BJ (cell line): ENCODE measurements at regions not wholly inside any gene's neighbourhood (a gene's known extent, or its start where the extent isn't known, plus 50 kb on each side); places are given as distances from the start of the nearest gene placed in this dataset.

Experiments used
- CTCF ChIA-PET: fragments of 350-600 bp; formaldehyde crosslinking; extraction: SDS; loops from one replicate; lab custom pipeline; 2021; ENCODE audit warnings: antibody characterized with exemption, inconsistent platforms; lab: Yijun Ruan, JAX
- POLR2A ChIA-PET: fragments of 300-600 bp; sonication (Branson Sonifier 250); formaldehyde crosslinking; extraction: SDS; loops from one replicate; lab custom pipeline; 2021; ENCODE audit warnings: antibody characterized with exemption; lab: Charles Lee
- DNase-seq: peaks from one replicate; pipeline ENCODE4 v3.0.0-alpha.2; 2011; ENCODE audit warnings: low read depth
- H3K27me3 ChIP-seq: 2 replicates; pipeline ENCODE4 v1.6.0; 2011; ENCODE audit warnings: low read length; ENCODE audit not compliant: control insufficient read depth, insufficient read depth
- H3K36me3 ChIP-seq: 2 replicates; pipeline ENCODE4 v1.5.1; 2011; ENCODE audit warnings: low read length; ENCODE audit not compliant: control insufficient read depth, insufficient read depth
- H3K4me3 ChIP-seq: 2 replicates; pipeline ENCODE4 v1.5.1; 2011; ENCODE audit warnings: low read depth, mild to moderate bottlenecking, control low read depth, low read length
- CTCF ChIP-seq: IDR thresholded peaks from 2 replicates; pipeline ENCODE4 v1.5.1; 2011; ENCODE audit warnings: low read depth, mild to moderate bottlenecking, control low read depth, inconsistent platforms, low read length, moderate library complexity; ENCODE audit not compliant: insufficient read depth

- no peaks in the 10 kb centered on the region for H3K36me3 ChIP-seq
- H3K27me3 ChIP-seq = no peaks in the 10 kb centered on the region
- POLR2A ChIA-PET = no interaction called here
- no peak for TF ChIP-seq CTCF
- no peak for DNase-seq
- CTCF ChIA-PET = no interaction called here
- no peak overlapping the region for H3K4me3 ChIP-seq
These were observed 539.3 kb downstream of the SQOR start for GRCh38 chr15:46174122-46174521.

- H3K27me3 ChIP-seq = no peaks in the 10 kb centered on the region
- CTCF ChIA-PET = no interaction called here
- no peak for DNase-seq
- H3K36me3 ChIP-seq = no peaks in the 10 kb centered on the region
- H3K4me3 ChIP-seq = no peak overlapping the region
- no peak for TF ChIP-seq CTCF
- POLR2A ChIA-PET = no interaction called here
These were observed 542.4 kb downstream of the SQOR start for GRCh38 chr15:46177219-46177618.

DNA sequence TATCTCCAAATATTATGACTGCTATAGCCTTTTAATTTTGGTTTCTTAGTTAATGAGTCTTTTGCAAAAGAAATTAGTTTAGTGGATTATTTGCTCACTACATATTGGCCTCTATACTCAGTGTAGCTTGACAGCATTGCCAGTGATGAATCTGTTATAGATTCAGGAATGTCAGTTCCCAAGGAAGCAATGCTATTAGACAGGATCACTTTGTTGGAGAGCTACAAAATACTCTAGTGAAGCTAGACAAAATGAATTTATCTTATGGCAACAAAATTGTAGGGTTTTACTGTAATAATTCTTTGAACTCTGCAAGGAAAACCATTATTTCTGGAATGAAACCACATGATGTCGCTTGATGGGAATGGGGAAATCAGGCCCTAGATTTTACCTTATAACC, 543.3 kb downstream of the SQOR start:
- no peak for TF ChIP-seq CTCF
- Histone ChIP-seq H3K27me3 (no peaks in the 10 kb centered on the region), H3K4me3 (no peak overlapping the region), H3K36me3 (no peaks in the 10 kb centered on the region)
- no peak for DNase-seq
- ChIA-PET POLR2A (no interaction called here), CTCF (interaction anchor here (0.6 kb wide), 1 partner anchor 850 kb away, joined by 3 read pairs; no protein-coding TSS in a partner anchor)

DNA sequence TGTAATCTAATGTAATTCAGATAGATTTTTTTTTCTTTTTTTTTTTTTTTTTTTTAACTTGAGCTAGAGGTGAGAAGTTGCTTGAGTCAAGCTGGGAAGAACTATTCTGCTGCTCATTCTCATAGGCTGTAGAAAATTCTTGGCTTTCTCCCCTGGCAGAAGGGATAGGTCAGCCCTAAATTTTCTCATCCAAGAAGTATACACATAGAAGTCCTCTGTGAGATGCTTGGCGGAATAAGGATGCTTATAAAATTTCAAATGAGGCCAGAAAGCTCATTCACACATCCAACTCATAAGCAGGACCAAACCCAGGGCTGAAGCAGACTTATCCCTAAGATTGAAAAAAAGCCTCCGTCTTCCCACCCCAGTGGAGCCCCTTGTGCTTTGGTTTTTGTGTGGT, 572.5 kb downstream of the SQOR start:
- TF ChIP-seq CTCF = no peak

GRCh38 chr15:46213551-46213950, 578.7 kb downstream of the SQOR start:
- no peaks in the 10 kb centered on the region for H3K36me3 ChIP-seq
- no peak for DNase-seq
- TF ChIP-seq CTCF = no peak
- H3K4me3 ChIP-seq = no peak overlapping the region
- POLR2A ChIA-PET = no interaction called here
- CTCF ChIA-PET = no interaction called here
- H3K27me3 ChIP-seq = no peaks in the 10 kb centered on the region

More for the DNA sequence above, 572.5 kb downstream of the SQOR start:
- POLR2A ChIA-PET = no interaction called here
- H3K36me3 ChIP-seq = no peaks in the 10 kb centered on the region
- H3K27me3 ChIP-seq = no peaks in the 10 kb centered on the region
- CTCF ChIA-PET = interaction anchor here (1.0 kb wide), 1 partner anchor 19 kb away, joined by 4 read pairs; no protein-coding TSS in a partner anchor
- DNase-seq = no peak
- no peak overlapping the region for H3K4me3 ChIP-seq
